ENCODE measurements at regions not wholly inside any gene's neighbourhood (a gene's known extent, or its start where the extent isn't known, plus 50 kb on each side); places are given as distances from the start of the nearest gene placed in this dataset.
"Not testable (repeated sequence)": the region's sequence is repeated elsewhere in the genome, so short reads cannot be mapped to it uniquely, and the experiment has no call there.

DNA sequence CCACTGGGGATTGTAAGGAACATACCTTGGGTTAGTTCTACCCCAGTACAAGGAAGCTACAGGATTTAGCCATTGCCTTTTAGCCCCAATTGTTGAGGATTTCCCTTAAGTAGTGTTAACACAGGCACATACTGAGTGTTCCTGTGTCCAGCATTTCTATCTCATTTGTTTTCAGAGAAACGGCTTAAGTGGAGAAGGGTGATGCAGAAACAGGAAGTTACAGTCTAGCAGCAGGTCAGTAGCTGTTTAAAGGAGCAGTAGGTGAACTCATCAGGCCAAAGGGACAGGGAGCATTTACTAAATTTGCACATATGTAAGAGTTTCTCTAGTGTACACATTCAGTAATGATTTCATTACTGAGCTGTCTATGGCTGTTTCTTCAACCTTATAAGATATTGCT, 644.2 kb upstream of the GJE1 start:
- peak in 1 of 5 donors; percentile 2 for DNase-seq

GRCh38 chr6:141486942-141487341, 645.8 kb upstream of the GJE1 start:
- DNase-seq = no peak

DNA sequence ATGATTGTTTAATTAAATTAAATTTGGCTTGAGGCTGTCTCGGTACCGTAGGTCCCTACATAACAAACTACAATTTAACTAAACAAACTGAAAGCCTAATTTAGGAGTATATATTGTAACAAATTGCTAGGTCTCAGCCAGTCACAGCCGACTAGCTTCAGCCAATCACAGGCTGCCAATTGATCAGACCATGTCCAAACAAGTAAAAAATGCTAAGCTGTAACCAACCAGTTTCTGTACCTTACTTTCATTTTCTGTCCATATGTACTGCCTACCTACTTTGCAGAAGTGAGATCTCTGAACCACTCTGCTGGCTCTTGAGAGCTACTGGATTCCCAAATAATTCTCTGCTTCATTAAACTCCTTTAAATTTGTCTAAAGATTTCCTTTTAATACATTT, 648.0 kb upstream of the GJE1 start:
- DNase-seq = peak in 1 of 5 donors; percentile 80

- peak in 4 of 5 donors; percentile 15 to 92 (median 30) for DNase-seq
These were observed 649.1 kb upstream of the GJE1 start for GRCh38 chr6:141483598-141484061.

DNA sequence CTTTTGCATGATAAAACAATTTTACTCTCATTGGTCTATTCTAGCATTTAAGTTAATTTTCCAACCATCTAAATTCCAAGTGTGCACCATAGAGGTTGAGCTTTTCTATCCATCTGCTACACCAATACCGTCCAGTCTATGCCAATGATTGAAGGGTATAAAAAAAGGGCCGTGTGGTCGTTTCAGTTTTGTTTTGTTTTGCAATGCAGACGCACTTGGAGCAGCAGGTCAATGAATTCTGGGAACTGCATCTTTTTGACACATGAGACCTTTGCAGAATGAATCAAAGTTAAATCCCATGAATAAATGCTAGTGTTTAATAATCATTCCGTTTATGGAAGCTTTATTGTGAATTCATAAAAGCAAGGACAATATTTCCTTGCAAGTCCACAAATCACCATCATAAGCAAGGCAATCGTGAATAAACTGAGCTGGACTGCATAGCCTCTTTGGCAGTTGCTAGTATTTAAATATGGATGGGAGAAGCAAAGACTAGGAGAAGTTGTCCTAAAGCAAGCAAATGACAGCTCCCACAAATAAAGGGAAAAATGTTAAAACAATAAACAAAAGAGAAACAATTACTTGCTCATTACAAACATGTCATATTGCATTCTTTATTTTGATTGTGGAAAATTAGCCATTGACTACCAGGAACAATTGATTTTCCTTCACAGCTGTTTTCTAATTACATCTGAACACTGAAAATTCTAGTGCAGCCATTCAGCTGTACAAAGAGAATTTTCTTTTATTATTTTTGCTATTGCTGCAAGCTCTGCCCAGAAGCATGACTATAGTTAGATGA, 649.7 kb upstream of the GJE1 start:
- DNase-seq = peak in 1 of 5 donors; percentile 14

DNA sequence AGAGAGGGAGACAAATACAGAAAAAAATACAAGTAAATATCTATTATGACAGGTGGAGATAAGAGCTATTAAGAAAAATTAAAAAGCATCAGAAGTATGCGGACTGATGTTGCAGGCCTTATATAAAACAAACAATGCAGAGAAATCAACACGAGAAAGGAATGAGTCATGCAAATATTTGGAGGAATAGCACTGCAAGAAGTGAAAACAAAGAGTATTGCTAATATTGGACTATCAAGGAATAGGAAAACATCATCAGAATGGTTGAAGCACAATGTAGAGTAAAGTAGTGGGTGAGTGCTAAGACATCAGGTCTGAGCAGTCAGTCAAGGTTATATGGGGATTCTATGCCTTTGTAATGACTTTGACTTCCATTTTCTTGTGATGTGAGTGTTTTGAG, 657.5 kb upstream of the GJE1 start:
- no peak for DNase-seq

DNA sequence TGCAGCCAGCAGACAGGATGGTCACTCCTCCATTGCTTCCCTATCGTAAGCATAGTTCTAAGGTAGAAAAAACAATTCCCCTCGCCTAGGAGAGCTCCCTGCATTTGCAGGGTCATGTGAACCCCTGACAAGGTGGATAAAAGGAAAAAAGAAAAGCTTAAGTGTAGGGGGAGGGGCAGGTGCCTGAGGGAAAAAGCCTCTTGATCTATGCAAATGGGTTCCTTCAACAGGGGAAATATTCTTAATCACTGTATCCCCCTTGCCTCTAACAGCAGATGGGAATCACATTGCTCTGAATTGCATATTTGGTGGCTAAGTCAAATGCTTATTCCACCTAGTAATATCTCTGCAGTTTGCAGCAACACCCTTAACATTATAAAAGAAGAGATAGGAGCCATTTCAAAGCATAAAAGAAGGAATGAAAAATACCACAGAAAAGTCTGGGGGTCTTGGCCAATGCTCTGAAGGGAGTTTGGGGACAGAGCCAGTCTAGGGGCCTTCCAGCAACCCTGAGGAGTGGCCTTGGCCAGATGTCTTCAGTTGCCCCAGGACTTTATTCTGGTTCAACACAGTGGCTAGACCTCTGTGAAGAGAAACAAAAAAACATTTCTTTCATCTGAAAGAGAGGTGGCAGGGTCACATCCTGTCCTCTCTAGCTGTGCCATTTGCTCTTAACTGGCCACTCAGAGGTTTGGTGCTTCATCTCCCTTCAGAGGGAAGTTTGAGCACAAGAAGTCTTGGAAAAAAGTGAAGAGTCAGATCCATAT, 660.4 kb upstream of the GJE1 start:
- DNase-seq = no peak

DNA sequence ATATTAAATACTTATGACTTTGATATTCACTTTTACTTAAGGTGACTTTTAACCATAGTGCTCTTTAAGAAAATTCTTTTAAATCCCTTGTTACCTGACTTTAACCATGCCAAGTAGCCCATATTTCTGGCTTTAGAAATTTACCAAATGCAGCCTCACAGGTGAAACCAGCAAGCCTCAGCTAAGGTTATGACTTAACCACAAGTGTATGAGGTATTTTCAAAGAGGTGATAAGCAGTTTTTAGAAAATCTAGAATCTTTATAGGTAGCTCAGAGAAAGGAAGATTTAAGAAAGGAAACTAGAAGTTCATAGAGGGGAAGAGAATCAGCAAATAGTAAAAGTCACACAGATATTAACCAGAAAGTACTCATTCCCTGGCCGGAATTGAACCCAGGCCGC, 661.9 kb upstream of the GJE1 start:
- DNase-seq = no peak

DNA sequence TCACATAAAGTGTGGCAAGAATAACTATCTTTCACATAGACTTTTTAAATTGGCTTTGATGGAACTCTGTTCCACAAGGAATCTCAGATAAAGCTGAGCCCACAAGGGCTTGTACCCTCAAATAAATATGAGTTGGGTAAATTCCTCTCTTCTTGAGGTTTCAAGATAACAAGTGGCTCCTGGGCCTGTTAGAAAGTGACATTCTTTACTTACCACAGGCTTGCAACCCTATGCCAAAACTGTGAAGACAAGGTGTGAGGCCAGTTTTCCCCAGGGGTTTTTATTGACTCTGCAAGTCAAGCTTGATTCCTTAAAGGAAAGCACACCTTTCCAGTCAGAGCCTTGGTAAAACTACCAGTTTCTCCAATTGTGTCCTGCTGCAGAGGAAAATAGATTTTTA, 664.8 kb upstream of the GJE1 start:
- DNase-seq = no peak

GRCh38 chr6:141467041-141467440, 665.7 kb upstream of the GJE1 start:
- DNase-seq = no peak

GRCh38 chr6:141464896-141465295, 667.8 kb upstream of the GJE1 start:
- no peak for DNase-seq

- peak in 1 of 5 donors; percentile 3 for DNase-seq
These were observed 668.2 kb upstream of the GJE1 start for GRCh38 chr6:141464490-141464889.

- DNase-seq = peak in 1 of 5 donors; percentile 5
These were observed 669.3 kb upstream of the GJE1 start for GRCh38 chr6:141463237-141463977.

DNA sequence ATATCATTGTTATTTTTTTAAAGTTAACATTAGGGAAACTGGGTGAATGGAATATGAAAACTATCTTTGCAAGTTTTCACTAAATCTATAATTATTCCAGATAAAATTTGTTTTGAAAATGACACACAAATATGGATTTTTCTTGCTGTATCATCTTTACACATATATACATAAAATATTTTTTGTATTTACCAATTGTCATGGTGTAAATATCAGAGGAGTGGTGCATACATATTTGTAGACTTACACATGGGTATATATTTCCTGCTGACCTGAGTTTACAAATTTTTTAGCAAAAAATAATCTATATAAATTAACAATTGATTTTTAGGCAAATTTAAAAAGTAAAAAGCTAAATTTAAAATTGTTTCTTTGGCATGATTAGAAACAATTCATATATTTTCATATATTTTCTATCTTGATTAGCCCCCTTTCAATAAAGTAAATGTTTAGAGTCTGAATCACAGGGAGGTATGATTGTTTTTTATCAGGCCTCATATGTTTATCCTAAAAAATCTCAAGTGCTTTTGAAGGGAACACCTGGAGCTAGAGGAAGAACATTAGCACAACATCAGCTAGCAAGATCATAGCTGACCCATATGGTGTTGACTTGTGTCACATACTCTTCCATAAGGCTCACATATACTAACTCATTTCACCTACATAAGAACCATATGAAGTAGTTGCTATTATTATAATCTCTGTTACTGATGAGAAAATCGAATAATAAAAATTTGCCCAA, 671.8 kb upstream of the GJE1 start:
- DNase-seq = no peak

DNA sequence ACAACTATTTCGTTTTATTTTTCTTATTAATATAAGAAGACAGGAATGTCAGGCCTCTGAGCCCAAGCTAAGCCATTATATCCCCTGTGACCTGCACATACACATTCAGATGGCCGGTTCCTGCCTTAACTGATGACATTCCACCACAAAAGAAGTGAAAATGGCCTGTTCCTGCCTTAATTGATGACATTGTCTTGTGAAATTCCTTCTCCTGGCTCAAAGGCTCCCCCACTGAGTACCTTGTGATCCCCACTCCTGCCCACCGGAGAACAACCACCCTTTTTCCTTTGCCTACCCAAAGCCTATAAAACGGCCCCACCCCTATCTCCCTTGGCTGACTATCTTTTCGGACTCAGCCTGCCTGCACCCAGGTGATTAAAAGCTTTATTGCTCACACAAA, 672.5 kb upstream of the GJE1 start:
- not testable (repeated sequence) for DNase-seq

DNA sequence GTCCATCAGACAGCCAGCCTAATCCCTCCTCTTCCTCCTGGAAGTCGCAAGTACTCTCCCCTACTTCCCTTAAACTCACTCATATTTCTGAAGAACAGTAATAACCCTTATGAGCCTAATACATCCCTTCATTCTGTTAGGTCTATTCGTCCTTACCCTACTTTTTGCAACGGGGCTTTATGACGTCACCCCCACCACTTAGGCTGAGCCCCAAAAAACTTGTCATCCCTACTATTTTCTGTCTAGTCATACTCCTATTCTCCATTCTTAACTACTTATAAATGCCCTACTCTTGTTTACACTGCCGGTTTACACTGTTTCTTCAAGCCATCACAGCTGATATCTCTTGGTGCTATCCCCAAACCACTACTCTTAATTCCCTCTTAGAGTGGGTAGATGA, 674.7 kb upstream of the GJE1 start:
- not testable (repeated sequence) for DNase-seq

DNA sequence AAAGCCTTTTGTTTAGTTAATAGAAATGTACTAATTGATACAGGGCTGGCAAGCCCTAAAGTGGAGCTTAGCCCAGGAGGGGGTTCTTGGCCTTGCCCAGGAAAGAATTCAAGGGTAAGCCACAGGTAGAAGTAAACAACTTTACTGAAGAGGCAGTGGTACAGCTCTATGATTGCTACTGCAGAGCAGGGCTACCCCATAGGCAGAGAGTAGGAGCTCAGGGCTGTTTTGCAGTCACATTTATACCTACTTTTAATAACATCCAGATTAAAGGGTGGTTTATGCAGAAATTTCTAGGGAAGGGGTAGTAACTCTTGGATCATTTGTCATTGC, 680.4 kb upstream of the GJE1 start:
- DNase-seq = no peak

DNA sequence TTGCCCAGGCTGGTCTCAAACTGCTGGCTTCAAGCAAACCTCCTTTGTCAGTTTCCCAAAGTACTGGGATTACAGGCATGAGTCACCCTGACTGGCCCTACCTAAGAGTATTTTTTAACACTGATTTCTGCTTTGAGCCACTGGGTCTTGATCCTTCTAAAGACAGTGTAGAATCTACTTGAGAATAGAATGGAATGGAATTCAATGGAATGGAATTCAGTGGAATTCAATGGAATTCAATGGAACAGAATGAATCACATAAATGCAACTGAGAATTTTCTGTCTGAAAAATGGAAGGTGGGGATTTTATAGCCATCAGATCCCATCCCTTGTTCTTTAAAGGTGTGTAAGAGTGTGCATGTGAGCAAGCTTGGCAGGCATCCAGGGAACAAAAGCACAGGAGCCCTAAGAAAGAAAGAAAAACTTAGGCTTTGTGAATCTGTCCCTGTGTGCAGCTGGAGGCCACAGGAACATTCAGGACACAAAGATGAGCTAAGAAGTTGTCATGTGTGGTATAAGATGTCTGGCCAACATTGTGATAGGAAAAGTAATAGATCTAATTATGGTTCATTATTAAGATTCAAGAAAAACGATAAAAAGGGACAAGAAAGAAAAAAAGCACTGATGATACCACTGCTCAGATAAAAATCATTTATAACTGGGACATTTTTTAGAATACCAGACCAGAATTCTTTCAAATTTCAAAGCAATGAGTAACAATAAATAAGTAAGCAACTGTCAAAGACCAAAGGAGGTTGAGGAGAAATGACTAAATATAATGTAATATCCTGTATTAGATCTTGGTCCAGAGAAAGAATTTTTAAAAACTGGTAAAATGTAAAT, 681.0 kb upstream of the GJE1 start:
- DNase-seq = no peak

- no peak for DNase-seq
These were observed 681.6 kb upstream of the GJE1 start for GRCh38 chr6:141451181-141451510.

- no peak for DNase-seq
These were observed 686.6 kb upstream of the GJE1 start for GRCh38 chr6:141445928-141446628.

- DNase-seq = no peak
These were observed 688.9 kb upstream of the GJE1 start for GRCh38 chr6:141443668-141444289.
